Neural cell (in vitro differentiated cells): ENCODE measurements at regions not wholly inside any gene's neighbourhood (a gene's known extent, or its start where the extent isn't known, plus 50 kb on each side); places are given as distances from the start of the nearest gene placed in this dataset.

ENCODE experiments used
- CTCF ChIP-seq: fragments of 450-650 bp; IDR thresholded peaks from 2 replicates; pipeline ENCODE4 v1.5.1; 2014; ENCODE audit warnings: antibody characterized with exemption, mild to moderate bottlenecking, moderate library complexity; ENCODE audit not compliant: poor library complexity, severe bottlenecking
- EP300 ChIP-seq: fragments of 450-650 bp; conservative IDR thresholded peaks from 2 replicates; pipeline ENCODE4 v1.6.1; 2014; ENCODE audit warnings: antibody characterized with exemption, mild to moderate bottlenecking, moderate library complexity; ENCODE audit not compliant: poor library complexity, severe bottlenecking
- EZH2 ChIP-seq: fragments of 200-600, 300-800 bp; shearing (Covaris generic), sonication (generic); IDR thresholded peaks from 2 replicates; pipeline ENCODE4 v1.6.1; 2014; ENCODE audit warnings: antibody characterized with exemption, low read length, borderline replicate concordance, mild to moderate bottlenecking; ENCODE audit not compliant: insufficient read depth, poor library complexity, severe bottlenecking
- MXI1 ChIP-seq: fragments of 450-650 bp; conservative IDR thresholded peaks from 2 replicates; pipeline ENCODE4 v1.6.1; 2014; ENCODE audit warnings: antibody characterized with exemption, mild to moderate bottlenecking; ENCODE audit not compliant: poor library complexity, severe bottlenecking
- POLR2AphosphoS5 ChIP-seq: IDR thresholded peaks from 2 replicates; pipeline ENCODE4 v1.6.1; 2012
- RAD21 ChIP-seq: fragments of 450-650 bp; conservative IDR thresholded peaks from 2 replicates; pipeline ENCODE4 v1.6.1; 2014; ENCODE audit warnings: antibody characterized with exemption, mild to moderate bottlenecking, moderate library complexity
- REST ChIP-seq: IDR thresholded peaks from 2 replicates; pipeline ENCODE4 v1.6.1; 2012; ENCODE audit warnings: borderline replicate concordance
- SMC3 ChIP-seq: fragments of 450-650 bp; conservative IDR thresholded peaks from 2 replicates; pipeline ENCODE4 v1.6.1; 2014; ENCODE audit warnings: antibody characterized with exemption, mild to moderate bottlenecking, moderate library complexity; ENCODE audit not compliant: poor library complexity
- TAF1 ChIP-seq: IDR thresholded peaks from 2 replicates; pipeline ENCODE4 v1.6.1; 2012; ENCODE audit warnings: low read depth

GRCh38 chr9:31759703-31760102 is 624.7 kb upstream of the ACO1 start:
- no peak for TF ChIP-seq CTCF
- TF ChIP-seq POLR2AphosphoS5, result no peak
- no peak for TF ChIP-seq EP300
- no peak for TF ChIP-seq TAF1
- no peak for TF ChIP-seq EZH2
- TF ChIP-seq SMC3, result no peak
- no peak for TF ChIP-seq REST
- TF ChIP-seq RAD21, result no peak
- no peak for TF ChIP-seq MXI1
